HG03378 (cell line): ENCODE measurements at regions not wholly inside any gene's neighbourhood (a gene's known extent, or its start where the extent isn't known, plus 50 kb on each side); places are given as distances from the start of the nearest gene placed in this dataset.
A peak's percentile ranks its signal among the peaks of the same experiment; 100 is the strongest.

Source experiments
- ATAC-seq: cut with Tn5 transposase; IDR thresholded peaks from one replicate; pipeline ENCODE4 v1.9.1; 2021; ENCODE audit warnings: mild to moderate bottlenecking, moderate library complexity; ENCODE audit not compliant: unreplicated experiment

DNA sequence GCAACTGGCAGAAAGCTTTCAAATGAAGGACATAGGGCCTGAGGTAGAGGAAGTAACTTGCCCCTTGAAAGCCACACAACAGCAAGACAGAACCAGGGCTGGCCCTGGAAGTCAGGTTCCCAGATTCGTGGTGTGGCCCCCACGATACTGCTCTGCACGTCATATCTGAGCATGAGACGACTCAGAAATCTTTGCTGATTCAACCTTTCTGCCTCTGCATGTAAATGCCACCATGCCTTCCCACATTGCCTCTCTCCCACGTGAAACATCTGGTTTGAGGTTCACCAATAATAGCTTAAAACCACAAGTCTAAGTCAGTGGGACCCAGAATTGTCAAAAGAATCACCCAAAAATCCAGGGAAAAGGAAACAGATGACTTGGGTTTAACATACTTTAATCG, 214.0 kb upstream of the TRIB2 start:
- ATAC-seq = no peak

DNA sequence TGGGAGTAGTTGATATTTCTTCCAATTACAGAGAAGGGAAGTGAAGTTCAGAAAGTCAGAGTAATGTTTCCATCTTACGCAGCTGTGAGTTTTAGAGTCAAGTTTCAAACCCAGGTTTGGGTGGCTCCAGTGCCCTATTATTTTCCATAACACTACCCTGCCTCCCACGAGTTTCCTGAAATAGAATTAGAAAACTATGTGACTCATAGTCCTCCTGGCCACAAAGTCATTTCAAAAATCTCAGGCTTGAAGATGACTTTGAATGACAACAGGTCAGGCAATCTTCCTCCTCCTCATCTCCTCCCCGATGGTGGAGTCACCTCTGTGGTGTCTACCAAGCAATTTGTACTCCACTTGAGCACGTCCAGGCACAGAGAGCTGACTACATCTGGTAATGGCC, 212.3 kb upstream of the TRIB2 start:
- ATAC-seq = peak; percentile 50

DNA sequence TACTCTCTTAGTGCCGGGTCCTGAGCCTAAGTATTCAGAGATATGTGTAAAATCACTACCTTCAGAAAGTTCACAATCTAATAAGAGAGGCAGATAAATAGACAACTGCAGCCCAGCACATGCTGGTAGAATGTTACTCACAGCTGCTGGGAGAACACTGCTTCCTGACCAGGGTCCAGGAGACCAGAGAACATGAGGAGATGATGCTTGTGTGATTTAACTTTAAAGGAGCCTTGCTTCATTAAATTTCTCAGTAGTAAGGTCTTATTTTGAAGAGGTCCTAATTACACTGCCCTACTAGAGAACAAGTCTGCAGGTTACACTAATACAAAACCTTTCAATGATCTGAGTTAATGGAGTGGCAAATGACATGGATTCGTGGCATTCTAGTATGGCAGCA, 209.9 kb upstream of the TRIB2 start:
- ATAC-seq = no peak

DNA sequence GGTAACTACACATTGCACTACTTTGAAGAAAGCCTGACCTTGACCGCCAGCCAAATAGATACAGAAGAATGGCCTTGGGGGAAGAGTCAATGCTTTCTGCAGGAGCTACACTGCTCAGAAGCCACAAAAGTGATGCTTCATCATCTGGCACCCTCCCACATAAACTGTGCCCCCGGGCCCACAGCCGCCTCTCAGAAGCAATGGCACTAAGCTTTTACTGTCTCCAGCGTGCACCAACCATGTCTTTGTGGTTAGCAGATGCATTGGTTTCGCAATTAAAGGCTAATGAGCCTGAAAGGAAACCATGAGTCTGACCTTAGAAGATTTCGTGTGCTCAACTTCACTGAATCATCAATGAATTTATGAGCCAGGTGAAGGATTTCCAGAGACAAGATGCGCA, 209.4 kb upstream of the TRIB2 start:
- ATAC-seq = peak; percentile 76

DNA sequence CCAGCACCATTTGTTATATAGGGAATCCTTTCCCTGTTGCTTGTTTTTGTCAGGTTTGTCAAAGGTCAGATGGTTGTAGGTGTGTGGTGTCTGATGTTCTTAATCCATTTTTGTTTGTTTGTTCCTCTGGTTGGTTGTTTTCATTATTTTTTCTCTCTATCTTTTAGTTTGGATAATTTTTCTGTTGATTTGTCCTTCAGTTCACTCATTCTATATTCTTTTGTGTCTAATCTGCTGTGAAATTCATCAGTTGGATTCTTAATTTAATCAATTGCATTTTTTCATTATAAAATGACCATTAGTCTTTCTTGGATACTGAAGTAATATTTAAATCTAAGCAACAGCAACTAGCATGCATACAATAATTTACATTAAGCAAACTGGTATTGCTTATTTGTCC, 206.7 kb upstream of the TRIB2 start:
- no peak for ATAC-seq

DNA sequence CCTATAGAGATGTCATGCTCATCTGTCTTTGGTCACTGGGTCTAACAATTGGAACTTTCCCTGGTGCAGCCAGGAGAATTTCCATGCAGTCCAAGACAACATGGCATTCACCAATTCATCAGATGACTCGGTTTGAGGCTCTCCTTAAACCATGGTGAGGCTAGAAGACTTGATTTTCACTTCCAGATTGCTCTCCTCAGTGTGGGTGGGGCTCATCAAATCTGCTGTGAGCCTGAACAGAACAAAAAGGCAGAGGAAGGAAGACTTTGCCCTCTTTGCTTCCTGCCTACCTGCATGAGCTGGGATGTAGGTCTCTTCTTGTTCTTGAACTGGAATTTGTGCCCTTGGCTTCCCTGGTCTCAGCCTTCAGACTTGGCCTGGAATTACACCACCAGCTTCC, 203.4 kb upstream of the TRIB2 start:
- ATAC-seq = no peak

DNA sequence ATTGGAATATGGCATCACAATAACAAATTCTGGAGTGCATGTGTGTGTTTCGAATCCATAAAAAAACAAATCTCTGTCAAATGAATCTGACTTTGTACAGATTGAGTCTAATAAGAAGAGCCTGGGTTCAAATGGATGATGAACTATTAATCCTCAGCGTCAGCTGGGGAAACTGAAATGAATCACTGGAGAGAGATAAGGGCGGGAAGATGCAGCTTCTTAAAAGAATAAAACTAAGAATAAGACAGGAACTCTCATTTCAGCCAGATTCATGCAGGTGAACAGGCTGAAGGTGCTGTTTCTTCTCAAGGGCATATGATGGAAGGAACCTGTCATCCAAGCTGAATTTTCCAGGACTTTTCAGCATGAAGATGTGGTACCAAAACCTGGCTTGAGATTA, 202.6 kb upstream of the TRIB2 start:
- no peak for ATAC-seq

DNA sequence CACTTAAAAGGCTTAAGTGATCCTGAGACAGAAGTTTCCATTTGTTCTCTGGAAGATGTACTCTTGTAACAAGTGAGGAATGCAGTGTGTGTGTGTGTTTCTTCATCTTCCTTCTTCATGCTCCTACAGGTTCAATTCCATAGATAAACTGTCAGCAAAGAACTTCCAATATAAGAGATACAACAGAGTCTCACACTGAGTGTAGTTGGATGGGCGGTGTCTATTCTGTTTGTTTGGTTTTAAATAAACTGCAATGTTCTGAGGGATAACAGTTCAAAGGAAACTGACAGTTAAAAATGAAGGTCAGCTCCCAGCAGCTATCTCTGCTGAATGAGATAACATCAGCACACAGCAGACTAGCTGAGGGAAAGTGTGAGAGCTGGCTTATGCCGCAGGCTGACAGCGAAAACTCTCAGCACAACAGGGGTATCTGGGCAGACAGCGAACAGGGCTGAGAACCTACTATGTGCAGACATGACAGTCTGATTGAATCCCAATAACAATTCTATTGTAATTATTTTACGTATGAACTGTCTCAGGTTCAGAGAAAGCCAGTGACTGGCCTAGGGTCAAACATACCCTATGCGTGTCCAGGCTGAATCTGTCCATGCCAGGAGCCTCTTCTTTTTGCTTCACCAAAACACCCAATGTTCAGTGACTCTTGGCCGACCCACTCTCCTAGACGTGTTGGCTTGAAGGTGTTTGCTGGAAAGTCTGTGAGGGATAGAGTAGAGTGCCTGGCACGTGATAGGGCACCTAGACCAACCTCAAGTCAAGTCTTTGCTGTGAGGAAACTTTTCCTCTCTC, 201.9 kb upstream of the TRIB2 start:
- no peak for ATAC-seq

DNA sequence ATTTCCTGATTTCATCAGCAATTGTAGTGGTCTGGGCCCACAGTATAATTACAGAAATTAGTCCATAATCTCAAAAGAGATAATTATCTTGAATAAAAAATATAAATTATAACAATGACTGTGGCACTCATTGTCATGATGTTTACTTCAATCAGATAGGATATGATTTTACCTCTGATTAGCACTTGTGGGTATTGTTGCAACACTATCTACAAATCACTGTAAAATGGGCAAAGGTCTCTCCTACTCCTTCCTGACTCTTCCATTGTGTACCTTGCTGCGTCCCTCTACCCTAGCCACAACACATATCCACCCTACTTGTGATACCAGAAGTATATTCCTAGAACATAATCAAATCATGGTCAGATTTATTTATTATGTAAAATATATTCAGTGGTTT, 200.9 kb upstream of the TRIB2 start:
- no peak for ATAC-seq

DNA sequence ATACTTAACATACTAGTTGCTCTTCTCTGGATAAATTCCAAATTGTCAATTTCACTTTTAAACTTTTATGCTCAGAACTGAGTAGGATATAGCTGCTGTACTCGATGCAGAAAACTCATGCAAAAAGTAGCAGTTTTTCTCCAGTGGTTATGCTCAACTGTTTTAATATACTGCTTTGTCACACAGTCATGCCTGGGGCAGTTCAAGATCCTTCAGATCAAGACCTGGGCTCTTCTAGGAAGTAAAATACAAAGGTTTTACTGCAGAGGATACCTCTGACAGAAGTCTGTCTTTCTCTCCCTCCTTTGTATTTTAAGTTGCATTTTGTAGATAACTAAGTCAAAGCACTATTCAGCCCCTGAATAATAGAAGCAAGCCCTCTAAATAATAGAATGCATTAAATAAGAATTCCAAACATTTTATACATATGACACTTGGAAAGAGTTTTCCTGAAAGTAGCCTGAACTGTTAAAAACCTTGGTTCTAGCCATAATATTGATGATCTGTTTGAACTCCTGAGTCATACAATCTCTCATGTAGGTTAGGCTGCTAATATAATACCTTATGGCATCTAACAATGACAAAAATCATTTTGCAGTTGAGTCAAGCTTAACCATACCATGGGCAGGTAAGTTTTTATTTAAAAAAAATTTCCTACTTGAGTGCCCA, 183.3 kb upstream of the TRIB2 start:
- no peak for ATAC-seq

DNA sequence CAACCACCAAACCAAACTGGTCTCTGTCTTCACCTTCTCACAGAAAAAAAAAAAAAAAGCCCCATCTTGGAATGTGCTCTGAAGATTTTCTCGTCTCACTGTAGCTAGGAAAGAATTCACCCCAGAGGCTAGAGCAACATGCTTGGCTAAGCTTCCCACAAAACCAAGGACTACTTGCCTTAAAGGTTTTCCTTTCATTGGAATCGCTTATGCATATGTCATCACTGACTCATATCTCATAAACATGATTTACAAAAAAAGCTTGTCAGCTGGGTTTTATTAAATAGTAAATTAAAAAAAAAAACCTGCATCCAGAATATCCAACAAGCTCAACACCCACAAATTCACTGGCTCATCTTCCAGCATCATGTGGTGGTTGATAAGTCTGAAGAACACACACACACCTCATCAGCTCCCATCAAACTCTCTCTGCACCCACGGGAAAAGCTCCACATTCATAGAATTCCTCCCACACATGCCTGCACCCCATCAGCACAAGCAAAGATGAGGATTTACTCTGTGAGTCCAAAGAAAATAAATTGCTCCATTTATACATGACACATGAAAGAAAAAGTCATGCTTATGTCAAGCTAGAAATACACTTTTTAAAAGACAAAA, 182.0 kb upstream of the TRIB2 start:
- ATAC-seq = no peak

DNA sequence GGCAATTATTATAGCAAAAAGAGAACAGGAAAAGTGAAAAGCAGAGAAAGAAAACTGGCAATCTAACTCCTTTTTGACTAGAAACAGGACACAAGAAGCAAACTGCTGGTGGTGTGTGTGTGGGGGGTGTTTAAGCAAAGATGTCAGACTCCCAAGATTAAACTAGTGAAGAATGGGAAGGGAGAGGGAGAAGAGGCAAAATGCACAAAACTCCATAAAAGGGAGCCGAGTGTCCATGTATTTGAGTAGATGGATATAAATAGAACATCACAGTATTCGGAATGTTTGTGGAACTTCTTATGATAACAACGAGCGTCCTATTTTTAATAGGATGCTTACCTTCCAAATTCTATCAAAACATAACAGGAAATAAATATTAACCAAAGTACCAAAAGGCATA, 179.8 kb upstream of the TRIB2 start:
- no peak for ATAC-seq

DNA sequence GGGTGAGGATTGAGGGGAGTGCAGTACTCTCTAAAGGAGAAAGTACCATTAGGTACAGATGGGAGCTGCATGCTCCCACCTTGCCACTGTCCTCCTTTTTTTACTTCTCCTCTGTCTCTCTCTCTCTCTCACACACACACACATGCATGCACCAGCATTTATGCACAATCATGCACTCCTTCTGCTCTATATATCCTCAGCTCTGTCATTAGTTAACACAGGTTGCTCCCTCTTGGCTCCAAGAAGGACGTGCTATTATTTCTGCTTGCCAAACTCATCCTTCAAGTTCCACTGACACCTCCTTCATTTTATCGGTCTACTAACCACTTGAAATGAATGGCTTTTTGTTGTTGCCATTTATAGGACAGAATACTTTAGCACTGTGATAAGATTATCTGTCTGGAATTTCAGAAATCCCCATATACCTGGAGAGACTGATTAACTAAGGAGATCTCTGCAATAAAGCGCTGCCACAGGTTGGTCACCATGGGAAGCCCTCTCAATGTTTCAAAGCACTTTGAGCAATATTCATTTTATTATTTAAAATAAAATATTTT, 178.5 kb upstream of the TRIB2 start:
- no peak for ATAC-seq

DNA sequence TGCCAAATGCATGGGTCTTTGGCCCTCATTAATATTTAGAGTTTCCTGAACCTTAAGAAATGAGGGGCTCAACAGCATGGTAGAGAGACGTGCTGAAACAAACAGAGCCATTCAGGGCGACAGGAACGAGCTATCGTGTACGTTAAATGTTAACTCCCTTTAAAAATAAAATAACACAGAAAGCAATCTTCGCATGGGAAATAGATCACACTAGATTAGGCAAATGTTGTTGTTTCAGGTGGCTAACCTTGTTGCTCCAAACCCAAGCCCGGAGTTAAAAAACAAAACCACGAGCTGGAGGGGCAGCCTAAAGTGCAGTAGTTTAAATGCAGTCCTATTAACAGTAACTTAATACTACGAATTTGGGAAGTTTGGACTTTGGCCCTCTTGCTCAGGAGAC, 177.4 kb upstream of the TRIB2 start:
- ATAC-seq = no peak

DNA sequence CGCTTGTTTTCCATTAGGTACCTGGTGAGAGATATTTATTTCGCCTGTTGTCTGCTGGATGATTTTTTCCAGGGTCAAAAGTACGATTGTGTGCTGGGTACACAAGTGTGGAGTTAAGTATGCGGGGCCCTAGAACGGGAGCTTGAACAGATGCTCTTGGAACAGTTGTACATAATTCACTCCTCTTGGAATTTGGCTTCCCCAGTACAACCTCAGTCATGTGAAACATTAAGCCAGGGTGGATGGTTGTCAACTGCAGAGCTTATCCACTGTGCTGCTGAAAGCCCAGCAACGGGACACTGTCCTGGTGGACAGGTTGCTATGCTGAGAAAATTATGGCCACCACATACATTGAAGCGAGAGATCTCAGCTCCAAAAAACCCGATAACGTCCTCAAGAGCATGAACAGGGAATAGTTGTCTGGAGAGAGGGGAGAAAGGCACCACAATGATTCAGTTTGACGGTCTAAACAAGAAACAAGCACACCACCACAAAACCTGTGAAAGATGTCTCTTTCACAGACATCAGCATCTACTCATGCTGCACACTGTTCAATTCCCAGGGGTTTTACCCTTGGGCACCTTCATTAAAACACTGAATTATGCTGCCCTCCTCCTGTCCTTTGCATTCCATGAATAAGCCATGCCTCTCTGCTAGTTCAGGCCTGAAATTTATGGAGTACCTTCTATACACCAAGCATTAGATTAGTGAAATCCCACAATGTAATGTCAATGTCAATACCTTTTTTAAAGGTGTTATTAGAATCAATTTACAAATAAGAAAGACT, 176.8 kb upstream of the TRIB2 start:
- ATAC-seq = no peak

DNA sequence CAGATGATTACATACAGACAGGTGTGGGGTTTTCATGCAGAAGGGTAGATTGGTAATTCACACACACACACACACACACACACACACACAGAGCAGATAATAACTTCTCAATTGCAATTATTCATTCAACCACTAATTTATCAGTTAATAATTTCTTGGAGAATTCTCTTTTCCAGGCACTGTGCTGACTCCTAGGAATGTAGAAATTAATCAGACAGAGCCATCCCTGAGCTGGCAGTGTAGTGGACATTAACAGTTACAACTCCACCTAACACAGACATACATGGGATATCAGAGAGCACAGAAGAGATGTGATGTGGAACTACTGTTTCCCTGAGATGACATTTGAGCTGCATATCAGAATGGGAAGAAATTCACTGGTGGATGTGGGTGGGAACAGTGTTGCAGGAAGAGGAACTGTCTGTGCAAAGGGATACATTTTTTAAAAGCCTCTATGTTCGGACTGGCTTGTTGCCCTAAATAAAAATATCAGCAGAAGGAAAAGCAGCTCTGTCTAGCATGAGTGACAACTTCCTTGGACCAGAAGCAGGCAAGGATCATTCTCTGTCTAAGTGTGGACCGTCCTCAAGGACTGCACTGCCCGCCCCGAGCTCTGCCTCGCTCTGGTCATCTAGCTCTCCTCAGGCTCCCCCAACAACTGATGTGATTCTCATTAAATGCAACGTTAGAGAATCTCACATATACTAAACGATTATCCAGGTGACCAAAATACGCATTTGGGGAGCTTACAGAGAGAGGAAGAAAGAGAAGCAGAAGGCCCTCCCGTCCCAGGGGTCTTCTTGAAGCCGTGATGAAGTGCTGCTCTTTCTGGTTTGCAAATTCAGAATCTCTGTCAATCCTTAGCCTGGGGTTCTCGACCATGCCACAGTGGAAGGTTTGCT, 173.4 kb upstream of the TRIB2 start:
- no peak for ATAC-seq

DNA sequence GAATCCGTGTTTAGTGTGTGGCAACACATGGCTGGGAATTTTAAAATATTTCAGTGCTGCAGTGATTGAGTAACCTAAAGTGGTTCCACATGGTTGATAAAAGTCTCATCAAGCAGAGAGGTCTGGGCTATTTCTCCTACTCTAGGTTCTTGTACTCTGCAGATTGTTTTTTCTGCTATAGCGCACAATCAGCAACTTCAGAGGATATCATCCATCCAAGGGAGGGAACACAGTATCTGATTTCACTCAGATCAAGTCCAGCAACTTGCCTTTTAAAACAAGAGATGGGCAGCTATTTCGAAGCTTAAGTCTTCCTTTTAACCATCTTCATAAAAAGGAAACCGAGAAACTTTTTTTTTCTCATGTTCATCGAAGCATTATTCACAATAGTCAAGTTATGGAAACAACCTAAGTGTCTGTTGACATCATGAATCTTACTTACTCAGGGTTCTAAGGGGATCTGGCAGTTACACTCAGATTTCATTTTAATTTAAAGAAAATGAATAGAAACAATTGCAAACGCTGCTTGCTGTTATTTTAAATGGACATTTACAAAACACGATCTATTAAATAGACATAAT, 172.7 kb upstream of the TRIB2 start:
- ATAC-seq = peak; percentile 94

DNA sequence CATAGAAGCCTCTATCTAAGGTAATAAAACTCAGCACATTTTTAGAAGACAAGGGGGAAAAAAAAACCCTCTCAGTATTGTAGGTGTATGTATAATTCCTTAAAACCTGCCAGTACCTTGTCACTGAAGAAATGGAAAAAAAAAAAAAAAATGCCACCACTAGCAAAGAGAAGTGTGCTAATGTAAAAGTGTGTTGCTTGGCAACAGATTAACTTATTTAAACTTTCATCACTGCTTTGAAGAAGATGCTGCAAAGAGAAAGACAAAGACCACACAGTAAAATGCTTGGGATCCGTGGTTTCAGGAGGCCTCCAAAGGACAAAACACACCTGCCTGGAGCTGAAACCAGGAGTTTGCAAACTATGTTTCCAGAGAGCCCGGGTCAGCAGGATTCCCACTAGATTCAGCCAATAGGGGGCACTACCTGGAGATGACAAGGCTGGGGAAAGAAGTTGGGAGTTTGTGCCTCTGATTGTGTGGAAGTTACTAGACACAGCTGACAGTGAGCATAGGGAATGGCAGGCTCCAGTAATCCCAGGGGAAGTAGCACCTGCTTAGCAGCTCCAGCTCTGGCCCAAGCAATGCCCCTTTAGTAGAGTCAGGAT, 169.1 kb upstream of the TRIB2 start:
- ATAC-seq = no peak

DNA sequence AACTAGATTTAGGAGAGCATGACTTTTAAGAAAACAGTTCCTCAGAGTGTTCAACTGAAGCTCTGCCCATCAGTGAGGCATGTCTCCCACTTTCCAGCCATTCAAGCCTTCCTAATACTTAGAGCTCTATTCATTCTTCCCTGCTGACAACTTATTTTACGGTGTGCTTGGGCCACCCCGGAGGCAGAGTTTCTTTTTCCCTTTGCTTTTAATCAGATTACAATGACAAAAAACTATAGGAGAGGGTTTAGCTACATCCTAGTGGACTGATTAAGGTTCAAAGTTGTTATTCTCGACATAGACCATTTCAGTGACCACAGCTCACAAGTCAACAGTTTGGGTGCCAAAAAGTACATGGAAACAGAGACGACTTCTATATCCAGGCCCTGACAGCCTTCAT, 167.8 kb upstream of the TRIB2 start:
- no peak for ATAC-seq
